ENCODE measurements at regions not wholly inside any gene's neighbourhood (a gene's known extent, or its start where the extent isn't known, plus 50 kb on each side); places are given as distances from the start of the nearest gene placed in this dataset.

DNA sequence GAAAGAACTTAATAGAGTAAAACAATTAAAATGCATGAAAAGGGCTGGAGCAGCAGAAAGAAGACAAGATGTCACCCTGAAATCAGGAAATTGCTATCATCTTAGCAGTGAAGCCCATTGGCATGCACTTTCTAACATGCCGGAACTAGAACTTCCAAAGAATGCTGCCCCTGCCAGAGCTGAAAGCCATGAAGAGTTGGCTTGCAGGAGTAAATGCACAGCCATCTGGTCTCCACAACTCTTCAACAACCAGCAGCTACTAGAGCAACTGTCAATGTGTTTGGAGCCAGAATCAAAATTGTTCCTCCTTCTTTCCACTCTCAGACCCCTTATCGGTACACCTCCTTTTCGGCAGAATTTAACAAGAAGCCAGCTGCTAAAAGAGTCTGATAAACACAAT lies 414.1 kb downstream of the KCNH5 start:
- no peak overlapping the region for H2BK20ac ChIP-seq (ENCODE audit: low read depth, low read length)
- no peaks in the 10 kb centered on the region for H3K79me1 ChIP-seq (ENCODE audit: low read depth in 1 of 2, low read length in 2 of 2)
- no peak overlapping the region for H3K9ac ChIP-seq (ENCODE audit: low read depth, low read length)
- no peaks in the 10 kb centered on the region for H3K36me3 ChIP-seq (ENCODE audit: control insufficient read depth, insufficient read depth, low read length)
- ChIA-PET POLR2A (ENCODE audit: unreplicated experiment) (no interaction called here), CTCF (no interaction called here)
- no peak overlapping the region for H2AK5ac ChIP-seq (ENCODE audit: low read depth, low read length)
- no CpG with 5 or more reads among the region's 3 CpGs for WGBS, 2 experiments (ENCODE audit: extremely low coverage in 2 of 2, insufficient read length in 1 of 2)
- H4K20me1 ChIP-seq (ENCODE audit: insufficient read depth, low read length), result no peaks in the 10 kb centered on the region
- no peak overlapping the region for H2BK15ac ChIP-seq (ENCODE audit: low read depth, low read length)
- no peak overlapping the region for H2AFZ ChIP-seq (replicated peaks; ENCODE audit: low read length, poor library complexity)
- ATAC-seq (ENCODE audit: low read depth) (no peak), DNase-seq (no peak)
- no peak overlapping the region for H4K5ac ChIP-seq (ENCODE audit: low read depth, low read length)
- H4K8ac ChIP-seq (ENCODE audit: low read depth in 2 of 2, low read length in 2 of 2), result no peak overlapping the region
- no peak overlapping the region for H3K56ac ChIP-seq (ENCODE audit: extremely low read depth, insufficient read depth, low read length)
- no peak overlapping the region for H2AK9ac ChIP-seq (replicated peaks; ENCODE audit: low read depth, low read length, poor library complexity)
- H3K4me1 ChIP-seq (ENCODE audit: control insufficient read depth, insufficient read depth, low read length), result no peaks in the 10 kb centered on the region
- TF ChIP-seq MAZ (IDR thresholded peaks at IDR 0.05; ENCODE audit: borderline replicate concordance, low read depth, low read length), result no peak
- TF ChIP-seq, protein P1, sequence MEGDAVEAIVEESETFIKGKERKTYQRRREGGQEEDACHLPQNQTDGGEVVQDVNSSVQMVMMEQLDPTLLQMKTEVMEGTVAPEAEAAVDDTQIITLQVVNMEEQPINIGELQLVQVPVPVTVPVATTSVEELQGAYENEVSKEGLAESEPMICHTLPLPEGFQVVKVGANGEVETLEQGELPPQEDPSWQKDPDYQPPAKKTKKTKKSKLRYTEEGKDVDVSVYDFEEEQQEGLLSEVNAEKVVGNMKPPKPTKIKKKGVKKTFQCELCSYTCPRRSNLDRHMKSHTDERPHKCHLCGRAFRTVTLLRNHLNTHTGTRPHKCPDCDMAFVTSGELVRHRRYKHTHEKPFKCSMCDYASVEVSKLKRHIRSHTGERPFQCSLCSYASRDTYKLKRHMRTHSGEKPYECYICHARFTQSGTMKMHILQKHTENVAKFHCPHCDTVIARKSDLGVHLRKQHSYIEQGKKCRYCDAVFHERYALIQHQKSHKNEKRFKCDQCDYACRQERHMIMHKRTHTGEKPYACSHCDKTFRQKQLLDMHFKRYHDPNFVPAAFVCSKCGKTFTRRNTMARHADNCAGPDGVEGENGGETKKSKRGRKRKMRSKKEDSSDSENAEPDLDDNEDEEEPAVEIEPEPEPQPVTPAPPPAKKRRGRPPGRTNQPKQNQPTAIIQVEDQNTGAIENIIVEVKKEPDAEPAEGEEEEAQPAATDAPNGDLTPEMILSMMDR (conservative IDR thresholded peaks at IDR 0.05; ENCODE audit: low read depth, low read length), result no peak
- TF ChIP-seq RCOR1 (IDR thresholded peaks at IDR 0.05; ENCODE audit: insufficient replicate concordance, low read length), result no peak
- TF ChIP-seq MXI1 (IDR thresholded peaks at IDR 0.05; ENCODE audit: borderline replicate concordance, low read depth, low read length), result no peak
- no peak for TF ChIP-seq CEBPB (IDR thresholded peaks at IDR 0.05; ENCODE audit: low read depth, low read length)
- no peak for TF ChIP-seq RFX5 (IDR thresholded peaks at IDR 0.05; ENCODE audit: low read depth, low read length)
- no peak for TF ChIP-seq SMC3 (IDR thresholded peaks at IDR 0.05; ENCODE audit: low read depth, low read length)
- TF ChIP-seq, protein P2, sequence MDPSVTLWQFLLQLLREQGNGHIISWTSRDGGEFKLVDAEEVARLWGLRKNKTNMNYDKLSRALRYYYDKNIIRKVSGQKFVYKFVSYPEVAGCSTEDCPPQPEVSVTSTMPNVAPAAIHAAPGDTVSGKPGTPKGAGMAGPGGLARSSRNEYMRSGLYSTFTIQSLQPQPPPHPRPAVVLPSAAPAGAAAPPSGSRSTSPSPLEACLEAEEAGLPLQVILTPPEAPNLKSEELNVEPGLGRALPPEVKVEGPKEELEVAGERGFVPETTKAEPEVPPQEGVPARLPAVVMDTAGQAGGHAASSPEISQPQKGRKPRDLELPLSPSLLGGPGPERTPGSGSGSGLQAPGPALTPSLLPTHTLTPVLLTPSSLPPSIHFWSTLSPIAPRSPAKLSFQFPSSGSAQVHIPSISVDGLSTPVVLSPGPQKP (IDR thresholded peaks at IDR 0.05; ENCODE audit: borderline replicate concordance, low read depth, low read length), result no peak
- TF ChIP-seq BHLHE40 (IDR thresholded peaks at IDR 0.05; ENCODE audit: low read depth, low read length), result no peak
- TF ChIP-seq NFE2L2 (IDR thresholded peaks at IDR 0.05; ENCODE audit: low read depth, low read length), result no peak
- no peak for TF ChIP-seq CHD1 (IDR thresholded peaks at IDR 0.05; ENCODE audit: low read depth, low read length)
- no peak for TF ChIP-seq FOS (IDR thresholded peaks at IDR 0.05; ENCODE audit: low read depth, low read length)
- TF ChIP-seq, protein P3, sequence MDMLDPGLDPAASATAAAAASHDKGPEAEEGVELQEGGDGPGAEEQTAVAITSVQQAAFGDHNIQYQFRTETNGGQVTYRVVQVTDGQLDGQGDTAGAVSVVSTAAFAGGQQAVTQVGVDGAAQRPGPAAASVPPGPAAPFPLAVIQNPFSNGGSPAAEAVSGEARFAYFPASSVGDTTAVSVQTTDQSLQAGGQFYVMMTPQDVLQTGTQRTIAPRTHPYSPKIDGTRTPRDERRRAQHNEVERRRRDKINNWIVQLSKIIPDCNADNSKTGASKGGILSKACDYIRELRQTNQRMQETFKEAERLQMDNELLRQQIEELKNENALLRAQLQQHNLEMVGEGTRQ (IDR thresholded peaks at IDR 0.05; ENCODE audit: low read depth, low read length), result no peak
- TF ChIP-seq POLR2A (IDR thresholded peaks at IDR 0.05; ENCODE audit: low read depth, low read length), result no peak
- no peak for TF ChIP-seq MAFK (IDR thresholded peaks at IDR 0.05; ENCODE audit: low read depth, low read length)
- TF ChIP-seq RAD21 (IDR thresholded peaks at IDR 0.05; ENCODE audit: low read length), result no peak
- dilution Hi-C loops (cut with HindIII; ENCODE audit: low sequenced_read_pairs, unreplicated experiment) (no loop called here), intact Hi-C loops (cut with micrococcal nuclease) (no loop called here), in situ Hi-C loops (cut with MboI; ENCODE audit: low sequenced_read_pairs) (no loop called here)
- no peak overlapping the region for H3K23ac ChIP-seq (ENCODE audit: low read depth, low read length)
- no peak overlapping the region for H2BK5ac ChIP-seq (ENCODE audit: low read depth, low read length, poor library complexity, severe bottlenecking)
- no peaks in the 10 kb centered on the region for H3K27me3 ChIP-seq (ENCODE audit: control insufficient read depth, insufficient read depth, low read length)
- H3K9me1 ChIP-seq (ENCODE audit: insufficient read depth, low read length), result no peaks in the 10 kb centered on the region
- no peak overlapping the region for H3K4me2 ChIP-seq (ENCODE audit: low read depth, low read length)
- no peak overlapping the region for H3K14ac ChIP-seq (replicated peaks; ENCODE audit: low read depth, low read length)
- H3K18ac ChIP-seq (ENCODE audit: low read depth, low read length), result no peak overlapping the region
- no peak overlapping the region for H3K4ac ChIP-seq (ENCODE audit: low read depth, low read length)
- H3K4me3 ChIP-seq (ENCODE audit: insufficient read depth, low read depth, low read length), result no peak overlapping the region
- H4K91ac ChIP-seq (ENCODE audit: insufficient read depth, low read depth, low read length), result no peak overlapping the region
- no peaks in the 10 kb centered on the region for H3K9me3 ChIP-seq (ENCODE audit: control insufficient read depth, insufficient read depth, low read length)
- no peak overlapping the region for H3K27ac ChIP-seq (ENCODE audit: insufficient read depth, low read length)
- H2BK120ac ChIP-seq (ENCODE audit: low read depth, low read length), result no peak overlapping the region
- BruUV-seq (replicated peaks), result no TSS peak

Measured in IMR-90 (cell line).